Endothelial cell of umbilical vein (primary cell): ENCODE measurements at regions not wholly inside any gene's neighbourhood (a gene's known extent, or its start where the extent isn't known, plus 50 kb on each side); places are given as distances from the start of the nearest gene placed in this dataset.

Experiments
- BruUV-seq: library from RNA; stranded (reverse); fragments of 400-500 nt; replicated peaks from 2 replicates; lab custom pipeline; 2021; lab: Mats Ljungman, UMichigan
- CTCF ChIA-PET: fragments of 300-600, 350-600 bp; sonication (Branson Sonifier 250); formaldehyde crosslinking; loops from one replicate; lab custom pipeline; 2021; ENCODE audit warnings: antibody characterized with exemption, inconsistent platforms; lab: Charles Lee
- POLR2A ChIA-PET: fragments of 300-600, 350-600 bp; sonication (Branson Sonifier 250); formaldehyde crosslinking; loops from one replicate; lab custom pipeline; 2021; ENCODE audit warnings: antibody characterized with exemption, inconsistent platforms; lab: Charles Lee
- DNase-seq: peaks from one replicate; pipeline ENCODE4 v3.0.0-alpha.2; 2011; ENCODE audit warnings: low read depth, low spot score
- FAIRE-seq: peaks from 2 replicates; lab custom pipeline; 2011; peaks lifted over from hg19 to GRCh38; lab: Jason Lieb, UNC
- H2AFZ ChIP-seq: 2 replicates; pipeline ENCODE4 v1.6.0; 2012; ENCODE audit warnings: low read depth, low read length, control low read depth, inconsistent platforms
- H3K27ac ChIP-seq: 2 replicates; pipeline ENCODE4 v1.5.1; 2011; ENCODE audit warnings: low read depth, mild to moderate bottlenecking, control low read depth, low read length, moderate library complexity; ENCODE audit not compliant: insufficient read depth
- H3K27me3 ChIP-seq, 2 experiments: 2 replicates each; pipeline versions ENCODE4 v1.6.0 to v1.6.1; 2011; ENCODE audit warnings: low read length in 2 of 2, mixed read lengths in 1 of 2; ENCODE audit not compliant: control insufficient read depth in 2 of 2, insufficient read depth in 2 of 2
- H3K36me3 ChIP-seq, 2 experiments: 2 replicates in 1 of 2; 3 replicates in 1 of 2; pipeline ENCODE4 v1.5.1; 2011; ENCODE audit warnings: low read length in 2 of 2, mild to moderate bottlenecking in 1 of 2, moderate library complexity in 1 of 2; ENCODE audit not compliant: control insufficient read depth in 2 of 2, insufficient read depth in 2 of 2; ENCODE audit errors: extremely low read depth in 1 of 2
- H3K4me1 ChIP-seq: 3 replicates; pipeline ENCODE4 v1.5.1; 2011; ENCODE audit warnings: mild to moderate bottlenecking, low read length; ENCODE audit not compliant: control insufficient read depth, insufficient read depth; ENCODE audit errors: extremely low read depth
- H3K4me2 ChIP-seq: 2 replicates; pipeline ENCODE4 v1.6.1; 2011; ENCODE audit warnings: low read length, control low read depth, mixed read lengths; ENCODE audit not compliant: insufficient read depth
- H3K4me3 ChIP-seq, 3 experiments: fragments of 200-600 bp in 1 of 3; sonication (generic), shearing (Covaris generic) in 1 of 3; replicated peaks in 1 of 3; 2 replicates each; pipeline ENCODE4 v1.5.1; 2011 to 2016; ENCODE audit warnings: control low read depth in 3 of 3, low read length in 3 of 3, mild to moderate bottlenecking in 2 of 3, inconsistent platforms in 1 of 3, low read depth in 1 of 3, moderate library complexity in 1 of 3; ENCODE audit not compliant: insufficient read depth in 1 of 3
- H3K79me2 ChIP-seq: 2 replicates; pipeline ENCODE4 v1.6.0; 2012; ENCODE audit warnings: low read length, inconsistent platforms; ENCODE audit not compliant: control insufficient read depth, insufficient read depth
- H3K9ac ChIP-seq: replicated peaks from 2 replicates; pipeline ENCODE3; 2011; ENCODE audit warnings: low read length, control low read depth; ENCODE audit not compliant: insufficient read depth; ENCODE audit errors: extremely low read depth
- H3K9me1 ChIP-seq: replicated peaks from 3 replicates; pipeline ENCODE4 v1.6.0; 2011; ENCODE audit warnings: mild to moderate bottlenecking, low read length; ENCODE audit not compliant: control insufficient read depth, insufficient read depth; ENCODE audit errors: extremely low read depth
- H3K9me3 ChIP-seq: replicated peaks from 2 replicates; pipeline ENCODE4 v1.5.1; 2012; ENCODE audit warnings: low read length, inconsistent platforms; ENCODE audit not compliant: control insufficient read depth, insufficient read depth
- H4K20me1 ChIP-seq: replicated peaks from 2 replicates; pipeline ENCODE3; 2011; ENCODE audit warnings: mild to moderate bottlenecking, low read length; ENCODE audit not compliant: control insufficient read depth, insufficient read depth; ENCODE audit errors: extremely low read depth
- FOS ChIP-seq: IDR thresholded peaks from 2 replicates; pipeline ENCODE4 v1.6.1; 2011; ENCODE audit warnings: mild to moderate bottlenecking, low read length, moderate library complexity, borderline replicate concordance; ENCODE audit not compliant: insufficient read depth
- JUN ChIP-seq: IDR thresholded peaks from 2 replicates; pipeline ENCODE4 v1.6.1; 2011; ENCODE audit warnings: borderline replicate concordance, low read depth; ENCODE audit not compliant: insufficient read length, insufficient read depth
- MAX ChIP-seq: IDR thresholded peaks from 2 replicates; pipeline ENCODE4 v1.6.1; 2011; ENCODE audit not compliant: insufficient read depth, insufficient read length
- MYC ChIP-seq: IDR thresholded peaks from one replicate; pipeline ENCODE4 v1.6.1; 2011; ENCODE audit warnings: mild to moderate bottlenecking, low read depth, low read length
- POLR2AphosphoS5 ChIP-seq: IDR thresholded peaks from 2 replicates; pipeline ENCODE4 v1.6.1; 2012; ENCODE audit warnings: low read depth, mild to moderate bottlenecking, control low read depth, low read length, moderate library complexity; ENCODE audit not compliant: insufficient read depth
- dilution Hi-C: fragments of 300-500 bp; cut with MboI; formaldehyde crosslinking; loops from one replicate; pipeline ENCODE4 v1.15.0; 2019; ENCODE audit warnings: low sequenced_read_pairs; ENCODE audit not compliant: extremely low pct_ligation_motif_present
- intact Hi-C: fragments of 100-400 bp; cut with micrococcal nuclease; formaldehyde crosslinking; loops from one replicate; pipeline ENCODE4 v1.10.0; 2022

GRCh38 chr4:30882995-30883675, 163.0 kb downstream of the PCDH7 start:
- Histone ChIP-seq H3K27me3 (no peaks in the 10 kb centered on the region), H3K4me1 (no peaks in the 10 kb centered on the region), H4K20me1 (no peaks in the 10 kb centered on the region), H3K9me1 (no peaks in the 10 kb centered on the region), H3K9ac (no peak overlapping the region), H3K36me3 (no peaks in the 10 kb centered on the region), H3K27ac (no peak overlapping the region), H2AFZ (no peak overlapping the region), H3K4me2 (no peak overlapping the region), H3K4me3 (no peak overlapping the region), H3K9me3 (no peaks in the 10 kb centered on the region), H3K79me2 (no peaks in the 10 kb centered on the region)
- dilution Hi-C loops, result no loop called here
- POLR2A ChIA-PET, result no interaction called here
- intact Hi-C loops, result no loop called here
- CTCF ChIA-PET, result no interaction called here
- FAIRE-seq (no peak), DNase-seq (no peak)
- BruUV-seq, result no TSS peak
- TF ChIP-seq JUN (no peak), MAX (no peak), MYC (no peak)

- dilution Hi-C loops (no loop called here), intact Hi-C loops (no loop called here)
- FAIRE-seq, result no peak
- H2AFZ ChIP-seq, result no peak overlapping the region
- no peaks in the 10 kb centered on the region for H3K9me1 ChIP-seq
- no peak overlapping the region for H3K4me3 ChIP-seq
- no peaks in the 10 kb centered on the region for H3K36me3 ChIP-seq
- H3K79me2 ChIP-seq, result no peaks in the 10 kb centered on the region
- no peak overlapping the region for H3K9ac ChIP-seq
- H3K27ac ChIP-seq, result no peak overlapping the region
- TF ChIP-seq POLR2AphosphoS5, result no peak
- TF ChIP-seq JUN, result no peak
- TF ChIP-seq FOS, result no peak
- no peak for TF ChIP-seq MAX
- H3K27me3 ChIP-seq, result no peaks in the 10 kb centered on the region
- H3K4me2 ChIP-seq, result no peak overlapping the region
- ChIA-PET CTCF (interaction anchor here (1.0 kb wide), 1 partner anchor 21 kb away, joined by 3 read pairs; no protein-coding TSS in a partner anchor), POLR2A (no interaction called here)
- no peak for DNase-seq
- H4K20me1 ChIP-seq, result no peaks in the 10 kb centered on the region
- H3K4me1 ChIP-seq, result no peaks in the 10 kb centered on the region
- BruUV-seq, result no TSS peak
- H3K9me3 ChIP-seq, result no peaks in the 10 kb centered on the region
Observed at GRCh38 chr4:30901461-30902451, 181.6 kb downstream of the PCDH7 start.
